ENCODE measurements at regions not wholly inside any gene's neighbourhood (a gene's known extent, or its start where the extent isn't known, plus 50 kb on each side); places are given as distances from the start of the nearest gene placed in this dataset.

- DNase-seq (ENCODE audit: low read depth in 2 of 2), result peak in 1 of 2 donors; percentile 1
Measured at GRCh38 chr2:204325468-204325867, 219.8 kb upstream of the PARD3B start.

- no peak for DNase-seq (ENCODE audit: low read depth in 2 of 2)
Measured at GRCh38 chr2:204328373-204328772, 216.9 kb upstream of the PARD3B start.

- no peak for DNase-seq (ENCODE audit: low read depth in 2 of 2)
Measured at GRCh38 chr2:204329016-204329415, 216.3 kb upstream of the PARD3B start.

- no peak for DNase-seq (ENCODE audit: low read depth in 2 of 2)
Measured at GRCh38 chr2:204329532-204329931, 215.7 kb upstream of the PARD3B start.

GRCh38 chr2:204331180-204331579, 214.1 kb upstream of the PARD3B start:
- no peak for DNase-seq (ENCODE audit: low read depth in 2 of 2)

- no peak for DNase-seq (ENCODE audit: low read depth in 2 of 2)
Measured at GRCh38 chr2:204331988-204332387, 213.3 kb upstream of the PARD3B start.

GRCh38 chr2:204332706-204333105, 212.6 kb upstream of the PARD3B start:
- no peak for DNase-seq (ENCODE audit: low read depth in 2 of 2)

GRCh38 chr2:204333861-204334260, 211.4 kb upstream of the PARD3B start:
- DNase-seq (ENCODE audit: low read depth in 2 of 2), result no peak

- no peak for DNase-seq (ENCODE audit: low read depth in 2 of 2)
Measured at GRCh38 chr2:204335451-204336058, 209.7 kb upstream of the PARD3B start.

GRCh38 chr2:204336153-204336744, 209.0 kb upstream of the PARD3B start:
- DNase-seq (ENCODE audit: low read depth in 2 of 2), result no peak

- DNase-seq (ENCODE audit: low read depth in 2 of 2), result no peak
Measured at GRCh38 chr2:204337638-204338037, 207.6 kb upstream of the PARD3B start.

GRCh38 chr2:204339212-204339715, 206.0 kb upstream of the PARD3B start:
- DNase-seq (ENCODE audit: low read depth in 2 of 2), result no peak

GRCh38 chr2:204340511-204340910, 204.8 kb upstream of the PARD3B start:
- no peak for DNase-seq (ENCODE audit: low read depth in 2 of 2)

- no peak for DNase-seq (ENCODE audit: low read depth in 2 of 2)
Measured at GRCh38 chr2:204341887-204342276, 203.4 kb upstream of the PARD3B start.

GRCh38 chr2:204343685-204344084, 201.6 kb upstream of the PARD3B start:
- no peak for DNase-seq (ENCODE audit: low read depth in 2 of 2)

- DNase-seq (ENCODE audit: low read depth in 2 of 2), result no peak
Measured at GRCh38 chr2:204344119-204344518, 201.2 kb upstream of the PARD3B start.

- DNase-seq (ENCODE audit: low read depth in 2 of 2), result no peak
Measured at GRCh38 chr2:204346906-204347305, 198.4 kb upstream of the PARD3B start.

GRCh38 chr2:204353823-204354222, 191.5 kb upstream of the PARD3B start:
- no peak for DNase-seq (ENCODE audit: low read depth in 2 of 2)

GRCh38 chr2:204354442-204354856, 190.8 kb upstream of the PARD3B start:
- no peak for DNase-seq (ENCODE audit: low read depth in 2 of 2)

GRCh38 chr2:204355688-204356087, 189.6 kb upstream of the PARD3B start:
- no peak for DNase-seq (ENCODE audit: low read depth in 2 of 2)

- no peak for DNase-seq (ENCODE audit: low read depth in 2 of 2)
Measured at GRCh38 chr2:204356151-204356641, 189.1 kb upstream of the PARD3B start.

- DNase-seq (ENCODE audit: low read depth in 2 of 2), result no peak
Measured at GRCh38 chr2:204357286-204357685, 188.0 kb upstream of the PARD3B start.

- DNase-seq (ENCODE audit: low read depth in 2 of 2), result no peak
Measured at GRCh38 chr2:204359076-204359475, 186.2 kb upstream of the PARD3B start.
